ENCODE measurements at regions not wholly inside any gene's neighbourhood (a gene's known extent, or its start where the extent isn't known, plus 50 kb on each side); places are given as distances from the start of the nearest gene placed in this dataset.
"Not testable (repeated sequence)": the region's sequence is repeated elsewhere in the genome, so short reads cannot be mapped to it uniquely, and the experiment has no call there.

- intact Hi-C loops (cut with micrococcal nuclease): no loop called here
- H3K4me1 Mint-ChIP-seq (ENCODE audit: low read depth): no peaks in the 10 kb centered on the region
- no peaks in the 10 kb centered on the region for H3K36me3 Mint-ChIP-seq
- no peak overlapping the region for H3K4me3 Mint-ChIP-seq
- ChIA-PET POLR2A (no interaction called here), CTCF (no interaction called here)
- H3K27ac Mint-ChIP-seq: no peak overlapping the region
- no peaks in the 10 kb centered on the region for H3K27me3 Mint-ChIP-seq
- peaks cover 5% of the 10 kb centered on the region for H3K9me3 Mint-ChIP-seq
- no peak for DNase-seq
Observed at GRCh38 chr12:38427442-38427841, 110.9 kb downstream of the ALG10B start.

DNA sequence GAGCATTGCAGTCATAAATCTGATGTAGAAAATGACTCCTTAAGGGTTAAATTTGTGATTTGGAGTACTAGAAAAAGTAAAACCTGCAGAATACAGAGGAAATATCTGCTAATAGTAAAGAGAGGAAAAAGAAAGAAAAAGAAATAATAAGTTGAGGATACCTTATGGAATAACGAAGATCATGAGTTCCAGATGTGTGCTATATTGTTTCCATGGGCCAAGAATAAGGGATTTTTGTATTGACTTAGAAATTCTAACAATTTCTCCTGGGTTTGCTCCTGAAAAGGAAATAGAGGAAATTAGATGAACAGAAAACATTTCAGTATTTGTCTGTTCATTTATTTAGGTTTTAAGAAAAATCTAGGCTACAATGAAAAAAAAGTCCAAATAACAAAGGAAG, 115.3 kb downstream of the ALG10B start:
- no peaks in the 10 kb centered on the region for H3K27me3 Mint-ChIP-seq
- intact Hi-C loops (cut with micrococcal nuclease): no loop called here

DNA sequence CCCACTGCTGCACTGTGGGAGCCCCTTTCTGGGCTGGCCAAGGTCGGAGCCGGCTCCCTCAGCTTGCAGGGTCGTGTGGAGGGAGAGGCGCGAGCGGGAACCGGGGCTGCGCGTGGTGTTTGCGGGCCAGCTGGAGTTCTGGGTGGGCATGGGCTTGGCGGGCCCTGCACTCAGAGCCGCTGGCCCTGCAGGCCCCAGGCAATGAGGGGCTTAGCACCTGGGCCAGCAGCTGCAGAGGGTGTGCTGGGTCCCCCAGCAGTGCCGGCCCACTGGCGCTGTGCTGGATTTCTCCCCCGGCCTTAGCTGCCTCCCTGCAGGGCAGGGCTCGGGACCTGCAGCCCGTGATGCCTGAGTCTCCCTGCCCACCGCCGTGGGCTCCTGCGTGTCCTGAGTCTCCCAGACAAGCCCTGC, 125.3 kb downstream of the ALG10B start:
- H3K36me3 Mint-ChIP-seq; POLR2A ChIA-PET; CTCF ChIA-PET; H3K27ac Mint-ChIP-seq; H3K27me3 Mint-ChIP-seq; DNase-seq; intact Hi-C loops (cut with micrococcal nuclease); H3K4me3 Mint-ChIP-seq; H3K4me1 Mint-ChIP-seq (ENCODE audit: low read depth): not testable (repeated sequence)
- H3K9me3 Mint-ChIP-seq: peaks cover 26% of the 10 kb centered on the region

More for the DNA sequence above, 115.3 kb downstream of the ALG10B start:
- H3K4me1 Mint-ChIP-seq (ENCODE audit: low read depth): no peaks in the 10 kb centered on the region
- ChIA-PET CTCF (no interaction called here), POLR2A (no interaction called here)
- H3K4me3 Mint-ChIP-seq: no peak overlapping the region
- no peak overlapping the region for H3K27ac Mint-ChIP-seq
- H3K9me3 Mint-ChIP-seq: peaks cover 11% of the 10 kb centered on the region
- DNase-seq: no peak
- no peaks in the 10 kb centered on the region for H3K36me3 Mint-ChIP-seq

- peaks cover 18% of the 10 kb centered on the region for H3K9me3 Mint-ChIP-seq
- ChIA-PET CTCF (no interaction called here), POLR2A (no interaction called here)
- H3K4me3 Mint-ChIP-seq: no peak overlapping the region
- DNase-seq: no peak
- no peaks in the 10 kb centered on the region for H3K36me3 Mint-ChIP-seq
- H3K4me1 Mint-ChIP-seq (ENCODE audit: low read depth): no peaks in the 10 kb centered on the region
- H3K27me3 Mint-ChIP-seq: no peaks in the 10 kb centered on the region
- intact Hi-C loops (cut with micrococcal nuclease): no loop called here
- no peak overlapping the region for H3K27ac Mint-ChIP-seq
Observed at GRCh38 chr12:38445040-38445439, 128.5 kb downstream of the ALG10B start.

DNA sequence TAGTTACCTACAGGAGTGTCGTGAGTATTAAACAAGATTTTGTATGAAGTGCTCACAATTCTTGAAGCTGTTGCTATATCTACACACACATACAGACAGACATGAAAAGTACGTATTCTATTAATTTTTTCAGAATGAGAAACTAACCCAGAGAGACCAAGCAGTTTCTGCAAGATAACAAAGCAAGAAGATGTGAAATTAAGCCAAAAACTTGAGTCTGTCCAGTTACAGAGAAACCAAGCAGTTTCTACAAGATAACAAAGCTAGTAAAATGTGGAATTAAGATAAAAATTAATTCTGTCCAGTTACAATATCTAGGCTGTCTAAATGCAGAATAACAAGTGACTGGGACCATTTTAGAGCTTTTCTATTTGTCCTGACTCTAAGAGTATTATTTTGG, 132.4 kb downstream of the ALG10B start:
- ChIA-PET POLR2A (no interaction called here), CTCF (no interaction called here)
- Mint-ChIP-seq H3K4me1 (ENCODE audit: low read depth) (no peaks in the 10 kb centered on the region), H3K27me3 (no peaks in the 10 kb centered on the region), H3K4me3 (no peak overlapping the region), H3K27ac (no peak overlapping the region), H3K36me3 (no peaks in the 10 kb centered on the region), H3K9me3 (peaks cover 10% of the 10 kb centered on the region)
- intact Hi-C loops (cut with micrococcal nuclease): no loop called here
- no peak for DNase-seq

GRCh38 chr12:38456537-38457120, 140.1 kb downstream of the ALG10B start:
- H3K27me3 Mint-ChIP-seq: no peaks in the 10 kb centered on the region
- CTCF ChIA-PET: no interaction called here
- H3K4me1 Mint-ChIP-seq (ENCODE audit: low read depth): no peaks in the 10 kb centered on the region
- intact Hi-C loops (cut with micrococcal nuclease): no loop called here
- H3K9me3 Mint-ChIP-seq: peaks cover 2% of the 10 kb centered on the region
- H3K27ac Mint-ChIP-seq: no peak overlapping the region
- H3K4me3 Mint-ChIP-seq: no peak overlapping the region
- POLR2A ChIA-PET: no interaction called here
- H3K36me3 Mint-ChIP-seq: no peaks in the 10 kb centered on the region
- no peak for DNase-seq

DNA sequence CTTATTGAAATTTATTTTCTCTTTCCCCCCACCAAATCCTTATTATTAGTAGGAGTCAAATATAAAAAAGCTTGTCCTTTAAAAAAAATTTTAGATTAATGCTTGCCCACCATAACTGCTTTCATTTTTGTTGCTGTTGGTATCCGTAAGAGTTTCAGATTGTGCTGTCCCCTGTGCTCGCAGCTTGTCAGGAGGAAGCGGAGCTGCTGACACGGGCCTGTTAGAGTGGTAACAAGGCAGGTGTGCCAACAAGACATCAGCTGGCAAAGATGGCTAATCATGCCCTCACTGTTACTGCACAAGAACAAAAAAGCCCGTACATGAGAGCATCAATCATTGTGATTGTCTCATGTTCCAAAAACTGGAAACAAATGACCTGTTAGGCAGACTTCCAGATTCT, 148.4 kb downstream of the ALG10B start:
- Mint-ChIP-seq H3K27ac (no peak overlapping the region), H3K4me1 (ENCODE audit: low read depth) (no peaks in the 10 kb centered on the region), H3K4me3 (no peak overlapping the region), H3K27me3 (no peaks in the 10 kb centered on the region), H3K9me3 (no peaks in the 10 kb centered on the region), H3K36me3 (no peaks in the 10 kb centered on the region)
- DNase-seq: no peak
- intact Hi-C loops (cut with micrococcal nuclease): no loop called here
- POLR2A ChIA-PET: no interaction called here
- CTCF ChIA-PET: no interaction called here

- H3K36me3 Mint-ChIP-seq: no peaks in the 10 kb centered on the region
- H3K4me1 Mint-ChIP-seq (ENCODE audit: low read depth): no peaks in the 10 kb centered on the region
- no peaks in the 10 kb centered on the region for H3K27me3 Mint-ChIP-seq
- CTCF ChIA-PET: no interaction called here
- no peak overlapping the region for H3K27ac Mint-ChIP-seq
- POLR2A ChIA-PET: no interaction called here
- H3K9me3 Mint-ChIP-seq: peaks cover 13% of the 10 kb centered on the region
- no peak overlapping the region for H3K4me3 Mint-ChIP-seq
- intact Hi-C loops (cut with micrococcal nuclease): no loop called here
- DNase-seq: no peak
Observed at GRCh38 chr12:38469715-38470114, 153.1 kb downstream of the ALG10B start.

GRCh38 chr12:38477340-38478090, 160.9 kb downstream of the ALG10B start:
- Mint-ChIP-seq H3K27ac (no peak overlapping the region), H3K36me3 (no peaks in the 10 kb centered on the region), H3K27me3 (no peaks in the 10 kb centered on the region), H3K4me3 (no peak overlapping the region), H3K4me1 (ENCODE audit: low read depth) (no peaks in the 10 kb centered on the region), H3K9me3 (peaks cover 15% of the 10 kb centered on the region)
- intact Hi-C loops (cut with micrococcal nuclease): no loop called here
- ChIA-PET POLR2A (no interaction called here), CTCF (no interaction called here)
- no peak for DNase-seq

DNA sequence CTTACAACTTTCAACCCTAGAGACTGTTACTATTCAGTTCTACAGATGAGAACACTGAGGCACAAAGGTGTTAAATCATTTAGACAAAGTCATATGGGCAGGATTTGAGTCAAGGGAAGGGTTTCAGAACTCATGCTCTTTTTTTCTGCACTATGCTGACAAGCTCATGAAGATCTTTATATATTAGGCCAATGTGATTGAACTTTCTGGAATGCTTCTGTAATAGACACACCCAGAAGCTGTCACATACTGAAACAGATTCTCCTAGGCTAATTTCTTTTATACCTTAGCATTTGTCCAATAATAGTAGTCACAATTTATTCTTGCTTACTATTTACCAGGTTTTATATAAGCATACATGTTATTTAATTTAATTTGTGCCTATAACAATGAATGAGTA, 164.0 kb downstream of the ALG10B start:
- POLR2A ChIA-PET: no interaction called here
- H3K36me3 Mint-ChIP-seq: no peaks in the 10 kb centered on the region

DNA sequence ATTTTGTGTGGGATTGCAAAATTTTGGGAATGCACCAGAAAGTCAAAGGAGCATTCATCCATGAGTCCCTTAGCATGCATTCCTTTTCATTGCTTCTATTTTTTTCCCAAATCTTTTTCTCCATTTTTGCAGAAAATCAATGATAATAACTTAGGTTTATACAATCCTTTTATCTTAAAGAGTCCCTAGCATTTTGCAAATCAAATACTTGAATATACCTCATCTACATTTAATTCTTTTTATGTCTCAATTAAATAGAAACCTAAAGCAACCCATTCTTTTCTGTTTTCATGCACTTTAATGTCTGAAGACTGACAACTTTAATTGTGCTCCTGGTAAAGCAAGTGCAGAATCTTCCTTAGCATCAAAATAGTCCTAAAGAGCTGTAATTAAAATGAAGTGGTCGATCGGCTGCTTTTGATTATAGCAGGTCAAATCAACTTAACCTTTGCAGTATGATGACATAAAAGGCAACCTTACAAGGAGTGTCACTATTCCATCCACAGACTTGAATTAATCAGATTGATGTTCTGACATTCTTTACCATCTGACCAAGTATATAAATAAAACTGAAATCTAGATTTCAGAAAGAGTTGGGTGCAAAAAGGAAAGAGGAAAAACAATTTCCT, 168.4 kb downstream of the ALG10B start:
- no peaks in the 10 kb centered on the region for H3K27me3 Mint-ChIP-seq
- no peak overlapping the region for H3K27ac Mint-ChIP-seq
- H3K4me3 Mint-ChIP-seq: no peak overlapping the region
- ChIA-PET POLR2A (no interaction called here), CTCF (no interaction called here)
- no peaks in the 10 kb centered on the region for H3K4me1 Mint-ChIP-seq (ENCODE audit: low read depth)
- intact Hi-C loops (cut with micrococcal nuclease): no loop called here
- no peaks in the 10 kb centered on the region for H3K36me3 Mint-ChIP-seq
- peaks cover 7% of the 10 kb centered on the region for H3K9me3 Mint-ChIP-seq
- no peak for DNase-seq

More for the DNA sequence above, 164.0 kb downstream of the ALG10B start:
- Mint-ChIP-seq H3K27ac (no peak overlapping the region), H3K27me3 (no peaks in the 10 kb centered on the region), H3K9me3 (peaks cover 4% of the 10 kb centered on the region), H3K4me3 (no peak overlapping the region), H3K4me1 (ENCODE audit: low read depth) (no peaks in the 10 kb centered on the region)
- DNase-seq: no peak
- intact Hi-C loops (cut with micrococcal nuclease): no loop called here
- CTCF ChIA-PET: no interaction called here

DNA sequence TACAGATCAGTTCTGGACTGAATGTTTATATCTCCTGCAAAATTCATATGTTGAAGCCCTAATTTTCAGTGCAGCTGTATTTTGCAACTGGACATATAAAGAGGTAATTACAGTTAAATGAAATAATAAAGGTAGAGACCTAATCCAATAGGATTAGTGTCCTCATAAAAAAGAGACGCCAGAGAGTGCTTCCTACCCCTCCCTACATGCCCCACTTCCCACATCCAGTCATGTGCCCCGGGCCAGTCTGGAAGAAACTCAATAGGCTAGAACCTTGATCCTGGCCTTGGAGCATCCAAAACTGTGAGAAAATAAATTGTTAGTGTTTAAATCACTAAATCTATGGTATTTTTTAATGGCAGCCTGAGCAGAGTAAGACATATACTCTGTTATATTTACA, 172.3 kb downstream of the ALG10B start:
- Mint-ChIP-seq H3K36me3 (no peaks in the 10 kb centered on the region), H3K27me3 (no peaks in the 10 kb centered on the region), H3K4me3 (no peak overlapping the region), H3K27ac (no peak overlapping the region), H3K4me1 (ENCODE audit: low read depth) (no peaks in the 10 kb centered on the region), H3K9me3 (peaks cover 6% of the 10 kb centered on the region)
- intact Hi-C loops (cut with micrococcal nuclease): no loop called here
- ChIA-PET CTCF (no interaction called here), POLR2A (no interaction called here)
- no peak for DNase-seq

DNA sequence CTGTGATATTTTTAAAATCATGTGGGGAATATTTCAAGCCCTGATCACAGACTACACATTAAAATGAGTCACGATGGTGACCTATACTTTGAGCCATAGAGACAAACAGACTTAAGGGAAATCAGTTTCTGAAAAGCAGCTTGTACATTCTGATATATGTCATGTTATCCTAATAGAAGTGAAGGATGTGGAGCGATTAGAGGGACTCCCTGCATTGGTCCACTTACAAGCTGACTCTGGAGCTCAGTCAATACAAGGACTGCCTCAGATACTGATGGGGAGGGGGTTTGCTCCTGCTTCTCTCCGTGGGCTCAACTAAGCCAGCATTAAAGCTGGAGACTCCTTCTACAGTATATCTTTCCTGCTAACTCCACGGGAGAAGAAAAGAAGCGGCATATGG, 173.5 kb downstream of the ALG10B start:
- Mint-ChIP-seq H3K9me3 (peaks cover 6% of the 10 kb centered on the region), H3K27ac (no peak overlapping the region), H3K4me3 (no peak overlapping the region), H3K36me3 (no peaks in the 10 kb centered on the region), H3K27me3 (no peaks in the 10 kb centered on the region), H3K4me1 (ENCODE audit: low read depth) (no peaks in the 10 kb centered on the region)
- intact Hi-C loops (cut with micrococcal nuclease): no loop called here
- CTCF ChIA-PET: no interaction called here
- POLR2A ChIA-PET: no interaction called here
- DNase-seq: no peak
